Ovary (tissue), 7 donors: ENCODE measurements at regions not wholly inside any gene's neighbourhood (a gene's known extent, or its start where the extent isn't known, plus 50 kb on each side); places are given as distances from the start of the nearest gene placed in this dataset.

ENCODE experiments used
- DNase-seq, 5 donors: peaks; one replicate each; pipeline ENCODE4 v3.0.0-alpha.2; 2019 to 2020
- H3K27ac ChIP-seq, 2 donors: fragments of 200-600 bp; one replicate each; pipeline versions ENCODE4 v1.5.1 to v1.8.0; 2019 to 2022
- H3K27me3 ChIP-seq: fragments of 200-600 bp; one replicate; pipeline ENCODE4 v1.8.0; 2022
- H3K36me3 ChIP-seq: fragments of 200-600 bp; sonication (generic); one replicate; pipeline ENCODE4 v1.5.1; 2019
- H3K4me1 ChIP-seq: one replicate; pipeline ENCODE4 v1.8.1; 2013; ENCODE audit warnings: mild to moderate bottlenecking, moderate library complexity; ENCODE audit not compliant: insufficient read depth
- H3K4me3 ChIP-seq: fragments of 200-600 bp; sonication (generic); one replicate; pipeline ENCODE4 v1.5.1; 2017
- H3K9me3 ChIP-seq, 2 donors: fragments of 200-600 bp in 1 of 2; sonication (generic) in 1 of 2; one replicate each; pipeline versions ENCODE4 v1.5.1 to v1.8.1; 2013 to 2019; ENCODE audit warnings: mild to moderate bottlenecking in 1 of 2, moderate library complexity in 1 of 2
- EP300 ChIP-seq: sonication (generic); formaldehyde crosslinking; IDR thresholded peaks from one replicate; pipeline ENCODE4 v1.6.1; 2017; ENCODE audit warnings: antibody characterized with exemption
- POLR2A ChIP-seq: fragments of 450-650 bp; IDR thresholded peaks from one replicate; pipeline ENCODE4 v1.6.1; 2017; ENCODE audit warnings: antibody characterized with exemption, mild to moderate bottlenecking, moderate library complexity
- WGBS, 3 donors: extraction: QIAGEN DNeasy Blood & Tissue Kit in 1 of 3; methylation state at CpG; one replicate each; pipeline versions ENCODE4 v1.1.5 to v1.1.7; 2013 to 2017; 5-methylcytosine and 5-hydroxymethylcytosine counted together
- intact Hi-C, 4 donors: fragments of 100-400 bp; cut with DNase I; formaldehyde crosslinking; loops; one replicate each; pipeline versions ENCODE4 v1.11.0 to v1.15.1; 2022 to 2023
- TF ChIP-seq, protein P1 (sequence below), 3 donors: fragments of 450-650 bp in 2 of 3; fragments of 200-600 bp in 1 of 3; IDR thresholded peaks; one replicate each; pipeline versions ENCODE4 v1.5.1 to v1.8.0; 2016 to 2022; ENCODE audit warnings: antibody characterized with exemption in 3 of 3, mild to moderate bottlenecking in 1 of 3
- donor health status: DM: no; HTN: no; CAD: no; lungs with moderate emphysema.
- donor health status: DM: no; HTN: no; CAD: no.
- donor health status: Bipolar disorder and iron deficiency.
- donor health status: DM: no; HTN: no; CAD: no.
- donor health status: DM: yes; HTN: yes; CAD: no.

DNA sequence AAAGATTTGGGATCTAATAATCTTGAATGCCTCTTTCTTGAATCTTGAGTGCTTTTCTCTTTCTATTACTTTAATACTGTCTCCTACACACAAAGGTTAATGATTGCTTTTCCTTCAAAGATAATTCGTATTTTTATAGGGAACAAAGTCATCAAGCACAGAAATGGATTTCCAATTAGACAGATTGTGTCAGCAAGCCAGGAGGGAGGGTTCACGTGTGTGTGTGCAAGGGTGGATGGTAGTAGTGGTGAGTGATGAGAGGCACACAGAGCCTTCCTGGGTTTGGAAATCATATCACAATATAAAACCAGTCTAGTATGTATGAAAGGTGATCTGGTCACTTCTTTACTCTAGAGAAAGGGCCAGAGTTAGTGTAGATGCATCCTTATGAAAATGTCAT lies 51.2 kb upstream of the NEDD9 start:
- TF ChIP-seq POLR2A (no peak), EP300 (no peak)
- TF ChIP-seq, protein P1, sequence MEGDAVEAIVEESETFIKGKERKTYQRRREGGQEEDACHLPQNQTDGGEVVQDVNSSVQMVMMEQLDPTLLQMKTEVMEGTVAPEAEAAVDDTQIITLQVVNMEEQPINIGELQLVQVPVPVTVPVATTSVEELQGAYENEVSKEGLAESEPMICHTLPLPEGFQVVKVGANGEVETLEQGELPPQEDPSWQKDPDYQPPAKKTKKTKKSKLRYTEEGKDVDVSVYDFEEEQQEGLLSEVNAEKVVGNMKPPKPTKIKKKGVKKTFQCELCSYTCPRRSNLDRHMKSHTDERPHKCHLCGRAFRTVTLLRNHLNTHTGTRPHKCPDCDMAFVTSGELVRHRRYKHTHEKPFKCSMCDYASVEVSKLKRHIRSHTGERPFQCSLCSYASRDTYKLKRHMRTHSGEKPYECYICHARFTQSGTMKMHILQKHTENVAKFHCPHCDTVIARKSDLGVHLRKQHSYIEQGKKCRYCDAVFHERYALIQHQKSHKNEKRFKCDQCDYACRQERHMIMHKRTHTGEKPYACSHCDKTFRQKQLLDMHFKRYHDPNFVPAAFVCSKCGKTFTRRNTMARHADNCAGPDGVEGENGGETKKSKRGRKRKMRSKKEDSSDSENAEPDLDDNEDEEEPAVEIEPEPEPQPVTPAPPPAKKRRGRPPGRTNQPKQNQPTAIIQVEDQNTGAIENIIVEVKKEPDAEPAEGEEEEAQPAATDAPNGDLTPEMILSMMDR (IDR thresholded peaks at IDR 0.05), result no peak
- WGBS, 3 donors, result 86 to 95% (median 91%) methylated on average over 2 of the region's 2 CpGs
- intact Hi-C loops, result no loop called here
- Histone ChIP-seq H3K4me3 (no peak overlapping the region), H3K27me3 (no peaks in the 10 kb centered on the region), H3K36me3 (no peaks in the 10 kb centered on the region), H3K27ac (no peak overlapping the region), H3K9me3 (no peaks in the 10 kb centered on the region), H3K4me1 (peaks cover 9% of the 10 kb centered on the region)
- no peak for DNase-seq

DNA sequence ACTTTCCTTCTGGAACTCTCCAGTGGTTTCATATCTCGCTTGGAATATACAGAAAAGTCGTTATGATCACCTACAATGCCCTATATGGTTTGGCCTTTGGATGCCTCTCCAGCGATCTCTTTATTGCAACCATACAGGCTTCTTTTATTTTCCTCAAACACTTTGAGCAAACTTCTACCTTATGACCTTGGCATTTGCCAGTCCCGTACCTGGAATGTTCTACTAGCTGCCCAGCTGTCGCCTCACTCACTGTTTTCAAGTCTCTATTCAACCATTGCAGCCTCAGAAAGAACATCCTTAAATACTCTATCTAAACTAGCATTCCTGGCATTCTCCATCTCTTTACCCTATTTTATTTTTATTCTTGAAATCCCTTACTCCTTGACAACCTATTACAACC lies 50.4 kb upstream of the NEDD9 start:
- TF ChIP-seq, protein P1 (IDR thresholded peaks at IDR 0.05), result no peak
- TF ChIP-seq EP300 (no peak), POLR2A (no peak)
- H3K4me3 ChIP-seq, result no peak overlapping the region
- intact Hi-C loops, result no loop called here
- peaks cover 15% of the 10 kb centered on the region for H3K4me1 ChIP-seq
- DNase-seq, result no peak
- WGBS, 3 donors, result 94 to 95% (median 95%) methylated on average over 5 of the region's 5 CpGs
- H3K9me3 ChIP-seq, result no peaks in the 10 kb centered on the region
- H3K27ac ChIP-seq, result no peak overlapping the region
- H3K36me3 ChIP-seq, result no peaks in the 10 kb centered on the region
- no peaks in the 10 kb centered on the region for H3K27me3 ChIP-seq
